LoVo (cell line): ENCODE measurements at regions not wholly inside any gene's neighbourhood (a gene's known extent, or its start where the extent isn't known, plus 50 kb on each side); places are given as distances from the start of the nearest gene placed in this dataset.

Experiments used
- DNase-seq: peaks from one replicate; pipeline ENCODE4 v3.0.0-alpha.2; 2016; ENCODE audit warnings: low spot score

DNA sequence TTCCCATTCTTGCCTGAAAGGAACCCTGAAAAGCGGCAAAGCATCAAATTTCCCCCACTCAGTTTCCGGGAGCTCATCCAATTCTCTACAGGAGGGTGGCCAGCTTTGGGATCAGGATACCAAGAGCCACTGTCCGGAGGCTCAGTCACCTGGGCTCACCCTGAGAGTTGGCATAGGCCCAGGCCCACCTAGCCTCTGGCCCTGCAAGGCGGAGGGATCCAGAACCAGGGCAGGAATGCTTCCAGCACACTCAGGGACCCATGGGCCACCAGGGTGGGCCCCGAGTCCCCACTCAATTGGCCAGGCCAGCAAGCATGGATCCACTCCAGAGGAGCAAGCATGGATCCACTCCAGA is 432.9 kb upstream of the MYT1L start:
- no peak for DNase-seq

DNA sequence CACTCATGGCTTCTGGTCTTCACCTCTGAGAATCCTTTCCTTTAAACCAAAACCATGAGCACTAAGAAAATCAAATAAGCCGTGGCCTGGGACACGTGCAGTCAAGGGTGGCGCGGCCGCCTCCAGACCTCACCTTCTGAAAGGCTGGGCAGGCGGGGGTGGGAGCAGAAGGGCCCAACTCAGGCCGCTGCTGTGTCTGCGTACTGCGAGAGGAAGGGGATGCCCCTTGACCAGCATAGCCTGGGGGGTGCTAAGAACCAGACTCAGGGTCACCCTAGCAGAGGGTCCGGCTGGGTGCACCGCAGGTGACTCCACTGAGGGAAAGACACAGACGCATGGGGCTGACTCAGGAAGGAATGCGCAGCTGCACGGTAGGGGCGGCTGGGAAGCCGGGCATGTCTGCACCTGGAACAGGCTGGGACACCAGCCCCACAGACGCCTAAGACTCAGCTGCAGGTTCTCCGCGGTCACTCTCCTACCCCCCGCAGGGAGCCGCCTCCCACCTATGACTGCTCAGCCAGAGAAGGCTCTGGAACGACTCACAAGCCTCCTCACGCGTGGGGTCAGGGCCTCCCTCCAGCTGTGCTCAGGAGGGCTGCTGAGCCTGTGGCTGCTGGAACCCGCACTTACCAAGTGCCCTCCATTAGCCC is 432.4 kb upstream of the MYT1L start:
- no peak for DNase-seq

- no peak for DNase-seq
These were observed 431.8 kb upstream of the MYT1L start for GRCh38 chr2:2762913-2763312.

DNA sequence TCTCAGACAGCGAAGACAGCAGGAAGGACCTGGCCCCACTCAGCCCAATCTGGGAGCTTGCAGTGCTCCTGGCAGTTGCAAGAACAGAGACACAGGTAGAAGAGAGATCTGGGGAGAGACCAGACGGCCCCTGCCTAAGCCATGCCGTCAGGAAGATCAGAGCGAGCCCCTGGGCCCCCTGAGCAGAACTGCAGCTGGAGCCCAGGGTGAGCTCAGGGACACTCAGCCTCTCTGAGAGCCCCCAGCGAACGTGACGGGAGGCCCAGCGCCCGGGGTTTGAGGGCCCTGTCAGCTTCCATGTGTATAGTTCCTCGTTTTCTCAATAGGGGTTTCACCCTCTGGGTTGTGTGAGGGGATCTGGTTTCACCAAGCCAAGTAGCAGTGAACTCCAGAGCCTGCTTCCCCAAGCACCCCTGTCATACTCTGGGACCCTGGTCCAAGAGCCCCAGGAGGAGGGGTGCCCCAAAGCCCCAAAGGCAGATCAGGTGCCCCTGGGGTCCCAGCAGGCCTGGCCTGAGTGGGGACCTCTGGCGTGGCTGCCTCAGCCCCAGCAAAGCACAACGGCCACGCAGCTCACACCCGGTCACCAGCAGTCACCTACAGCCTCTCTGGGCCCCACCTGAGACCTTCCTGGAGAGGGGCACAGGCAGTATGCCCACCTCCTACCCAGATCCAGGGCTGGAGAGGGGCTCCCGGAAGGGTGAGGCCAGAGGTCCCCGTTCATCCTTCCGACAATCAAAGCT is 431.3 kb upstream of the MYT1L start:
- DNase-seq, result no peak

DNA sequence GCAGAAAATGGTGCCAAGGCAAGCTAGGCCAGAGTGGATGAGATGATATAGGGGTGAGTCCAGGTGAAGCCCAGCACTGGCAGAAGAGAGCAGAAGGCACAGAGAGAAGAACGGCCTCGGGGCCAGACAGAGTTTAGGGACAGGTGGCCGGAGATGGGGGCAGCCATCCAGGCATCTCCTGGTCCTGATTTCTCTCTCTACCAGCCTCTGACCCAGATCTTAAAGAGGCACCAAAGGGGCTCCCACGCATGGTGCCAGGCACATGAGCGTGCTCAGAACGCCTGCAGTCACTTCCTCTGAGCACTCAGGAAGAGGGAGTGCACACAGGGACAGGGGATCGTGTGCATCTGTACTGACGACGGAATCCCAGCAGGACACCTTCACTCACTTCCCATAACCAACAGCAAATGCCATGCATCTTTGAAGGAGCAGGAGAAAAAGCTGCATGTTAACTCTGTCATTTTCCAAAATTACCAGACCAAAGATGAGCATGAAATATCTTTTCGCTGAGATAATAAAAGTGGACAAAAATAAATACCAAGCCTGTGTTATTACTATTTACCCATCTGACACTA is 427.8 kb upstream of the MYT1L start:
- no peak for DNase-seq

GRCh38 chr2:2757764-2758163 is 426.7 kb upstream of the MYT1L start:
- no peak for DNase-seq

- no peak for DNase-seq
These were observed 425.8 kb upstream of the MYT1L start for GRCh38 chr2:2756886-2757285.

GRCh38 chr2:2755990-2756389 is 424.9 kb upstream of the MYT1L start:
- DNase-seq, result no peak

- DNase-seq, result no peak
These were observed 423.9 kb upstream of the MYT1L start for GRCh38 chr2:2754940-2755339.

DNA sequence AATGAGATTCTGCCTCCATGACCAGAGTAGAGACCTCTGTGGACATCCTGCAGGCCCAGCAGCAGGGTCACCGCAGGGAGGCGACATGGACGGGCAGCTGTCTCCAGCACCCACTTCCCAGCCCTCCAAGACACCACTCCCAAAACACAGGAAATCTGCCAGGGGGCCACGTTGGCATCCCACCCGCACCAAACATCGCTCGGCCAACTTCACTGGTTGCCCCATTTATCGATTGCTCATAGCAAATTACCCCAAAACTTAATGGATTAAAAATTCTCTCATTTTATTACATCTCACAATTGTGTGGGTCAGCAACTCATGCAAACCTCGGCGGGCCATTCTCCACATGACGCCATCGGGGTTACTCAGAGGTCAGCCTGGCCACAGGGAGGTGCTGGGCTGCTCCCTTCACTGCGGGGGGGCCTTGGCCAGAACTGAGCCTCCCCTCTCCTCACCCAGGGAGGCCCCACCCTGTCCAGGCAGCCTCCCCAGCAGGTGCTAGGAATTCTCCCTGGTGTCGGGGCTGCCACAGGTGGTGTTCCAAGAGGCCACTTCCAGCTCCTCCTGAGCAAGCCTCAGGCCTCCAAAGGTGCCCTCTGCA is 420.7 kb upstream of the MYT1L start:
- DNase-seq, result no peak

- DNase-seq, result no peak
These were observed 420.0 kb upstream of the MYT1L start for GRCh38 chr2:2750867-2751714.

GRCh38 chr2:2749206-2749598 is 418.1 kb upstream of the MYT1L start:
- DNase-seq, result no peak

GRCh38 chr2:2748399-2749205 is 417.5 kb upstream of the MYT1L start:
- DNase-seq, result no peak

- no peak for DNase-seq
These were observed 416.8 kb upstream of the MYT1L start for GRCh38 chr2:2747797-2748301.

DNA sequence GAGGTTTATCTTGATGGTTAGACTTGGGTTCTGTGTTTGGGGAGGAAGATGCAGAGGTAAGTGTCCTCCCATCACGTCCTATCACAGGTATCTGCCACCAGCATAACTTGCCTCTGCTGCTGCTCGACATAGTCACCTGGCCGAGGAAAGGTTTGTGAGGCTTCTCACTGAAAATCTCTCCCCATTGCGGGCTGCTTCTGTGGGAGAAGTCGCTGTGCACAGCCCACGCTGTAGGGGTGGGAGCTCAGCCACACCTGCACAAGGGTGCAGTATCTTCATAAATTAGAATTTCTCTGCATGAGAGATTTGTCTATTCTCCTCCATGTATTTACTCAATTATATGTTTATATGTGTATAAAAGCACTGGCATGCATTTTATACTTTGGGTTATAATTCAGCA is 415.7 kb upstream of the MYT1L start:
- DNase-seq, result no peak

DNA sequence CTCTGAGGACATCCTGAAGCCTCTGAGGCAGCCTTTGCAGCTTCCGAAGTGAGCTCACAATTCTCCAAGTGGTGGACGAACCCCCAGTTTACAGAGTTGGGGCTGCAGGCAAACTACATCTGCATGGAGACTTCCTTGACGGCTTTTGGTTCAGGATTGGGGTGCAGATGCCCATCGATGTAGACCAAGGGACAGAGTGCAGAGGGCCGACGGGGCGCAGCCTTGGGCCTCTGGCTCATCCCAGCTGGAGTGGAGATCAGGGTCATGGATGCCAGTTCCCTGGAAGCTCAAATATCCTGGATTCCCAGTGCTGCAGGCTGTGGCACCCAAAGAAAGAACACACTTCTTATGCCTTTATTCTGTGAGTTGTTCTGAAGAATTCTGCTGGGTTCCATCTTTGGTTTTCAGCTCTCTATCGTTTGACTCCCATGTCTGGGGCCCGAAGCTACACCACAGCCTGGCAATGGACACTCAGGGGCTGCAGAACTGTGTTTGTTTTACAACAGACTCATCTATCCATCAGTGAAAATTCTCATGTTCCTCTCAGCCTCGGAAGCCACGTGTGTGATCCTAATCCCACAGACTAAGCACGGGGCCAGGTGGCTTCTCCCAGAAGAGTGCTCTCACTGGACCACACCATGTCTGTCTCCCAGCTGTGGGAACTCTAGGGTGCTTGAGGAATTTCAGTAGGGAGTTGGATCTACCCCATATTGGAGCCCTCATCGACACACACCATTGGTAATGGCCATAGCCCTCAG is 414.1 kb upstream of the MYT1L start:
- no peak for DNase-seq

GRCh38 chr2:2744107-2744506 is 413.0 kb upstream of the MYT1L start:
- no peak for DNase-seq

DNA sequence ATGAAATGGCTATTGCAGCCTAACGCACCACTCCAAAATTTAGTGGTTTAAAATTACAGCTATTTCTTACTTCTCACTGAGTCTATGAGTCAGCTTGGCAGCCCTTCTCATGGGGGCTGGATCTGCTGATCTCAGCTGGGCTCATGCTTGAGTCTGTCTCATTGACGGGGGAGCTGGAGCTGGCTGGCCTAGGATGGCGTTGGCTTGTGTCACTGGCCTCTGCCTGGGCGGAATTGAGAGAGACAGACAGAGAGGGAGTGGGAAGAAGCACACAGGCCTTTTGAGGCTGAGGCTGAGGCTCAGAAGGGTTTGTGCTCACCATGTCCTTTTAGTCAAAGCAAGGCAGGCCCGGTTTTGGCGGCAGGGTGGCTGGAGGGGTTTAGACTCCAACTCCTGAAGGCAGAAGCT is 412.1 kb upstream of the MYT1L start:
- DNase-seq, result no peak

GRCh38 chr2:2742726-2743125 is 411.7 kb upstream of the MYT1L start:
- DNase-seq, result no peak

- no peak for DNase-seq
These were observed 409.2 kb upstream of the MYT1L start for GRCh38 chr2:2740238-2740775.
